Esophagus muscularis mucosa (tissue), 4 donors: ENCODE measurements at regions not wholly inside any gene's neighbourhood (a gene's known extent, or its start where the extent isn't known, plus 50 kb on each side); places are given as distances from the start of the nearest gene placed in this dataset.

ENCODE experiments used
- DNase-seq: peaks from one replicate; pipeline ENCODE4 v3.0.0-alpha.2; 2017; ENCODE audit errors: extremely low spot score
- H3K27ac ChIP-seq, 4 donors: fragments of 200-600 bp; sonication (generic); replicated peaks in 1 of 4; 1 replicate in 3 of 4; 2 replicates in 1 of 4; pipeline ENCODE4 v1.5.1; 2016 to 2019; ENCODE audit warnings: mild to moderate bottlenecking in 1 of 4
- H3K27me3 ChIP-seq, 4 donors: fragments of 200-600 bp; sonication (generic); one replicate each; pipeline versions ENCODE4 v1.5.1 to v1.6.0; 2016 to 2019
- H3K36me3 ChIP-seq, 4 donors: fragments of 200-600 bp; sonication (generic); one replicate each; pipeline ENCODE4 v1.5.1; 2016 to 2019
- H3K4me1 ChIP-seq, 4 donors: fragments of 200-600 bp; sonication (generic); one replicate each; pipeline ENCODE4 v1.5.1; 2016 to 2019
- H3K4me3 ChIP-seq, 4 donors: fragments of 200-600 bp; sonication (generic); 1 replicate in 2 of 4; 2 replicates in 2 of 4; pipeline ENCODE4 v1.5.1; 2016 to 2019; ENCODE audit warnings: mild to moderate bottlenecking in 4 of 4, moderate library complexity in 1 of 4
- H3K9me3 ChIP-seq, 4 donors: fragments of 200-600 bp; sonication (generic); 1 replicate in 3 of 4; 2 replicates in 1 of 4; pipeline ENCODE4 v1.5.1; 2016 to 2019
- CTCF ChIP-seq, 3 experiments: fragments of 200-600 bp in 2 of 3; fragments of 450-650 bp in 1 of 3; sonication (generic) in 2 of 3; IDR thresholded peaks; one replicate each; pipeline ENCODE4 v1.5.1; 2017 to 2019; ENCODE audit warnings: antibody characterized with exemption in 3 of 3, mild to moderate bottlenecking in 2 of 3, moderate library complexity in 1 of 3
- EP300 ChIP-seq: sonication (generic); formaldehyde crosslinking; IDR thresholded peaks from one replicate; pipeline ENCODE4 v1.6.1; 2017; ENCODE audit warnings: antibody characterized with exemption
- POLR2A ChIP-seq: fragments of 450-650 bp; IDR thresholded peaks from one replicate; pipeline ENCODE4 v1.6.1; 2017; ENCODE audit warnings: antibody characterized with exemption, moderate library complexity, mild to moderate bottlenecking, low read depth
- POLR2AphosphoS5 ChIP-seq, 2 donors: sonication (generic); formaldehyde crosslinking; IDR thresholded peaks; one replicate each; pipeline ENCODE4 v1.6.1; 2017; ENCODE audit warnings: antibody characterized with exemption in 2 of 2
- WGBS: methylation state at CpG from one replicate; pipeline ENCODE4 v1.1.5; 2018; 5-methylcytosine and 5-hydroxymethylcytosine counted together
- intact Hi-C: fragments of 100-400 bp; cut with DNase I; formaldehyde crosslinking; loops from one replicate; pipeline ENCODE4 v1.15.1; 2023

GRCh38 chr5:73291873-73292272 is 118.9 kb downstream of the TMEM174 start:
- no peaks in the 10 kb centered on the region for H3K4me1 ChIP-seq
- no peaks in the 10 kb centered on the region for H3K9me3 ChIP-seq
- no peak overlapping the region for H3K27ac ChIP-seq
- TF ChIP-seq POLR2A, result no peak
- TF ChIP-seq EP300, result no peak
- no peak for TF ChIP-seq POLR2AphosphoS5 (IDR thresholded peaks at IDR 0.05)
- no peak for TF ChIP-seq CTCF (IDR thresholded peaks at IDR 0.05)
- H3K27me3 ChIP-seq, result peaks cover 0 to 32% (median 0%) of the 10 kb centered on the region in 4 donors
- intact Hi-C loops, result no loop called here
- DNase-seq, result no peak
- no peak overlapping the region for H3K4me3 ChIP-seq
- no peaks in the 10 kb centered on the region for H3K36me3 ChIP-seq
- WGBS, result 73% methylated on average over 7 of the region's 7 CpGs

- TF ChIP-seq EP300, result no peak
- TF ChIP-seq POLR2AphosphoS5 (IDR thresholded peaks at IDR 0.05), result no peak
- no peak for TF ChIP-seq CTCF (IDR thresholded peaks at IDR 0.05)
- TF ChIP-seq POLR2A, result no peak
- 84% methylated on average over 3 of the region's 3 CpGs for WGBS
- no peaks in the 10 kb centered on the region for H3K9me3 ChIP-seq
- H3K4me3 ChIP-seq, result no peak overlapping the region
- no peak overlapping the region for H3K27ac ChIP-seq
- intact Hi-C loops, result no loop called here
- H3K4me1 ChIP-seq, result no peaks in the 10 kb centered on the region
- no peaks in the 10 kb centered on the region for H3K36me3 ChIP-seq
- no peak for DNase-seq
- H3K27me3 ChIP-seq, result peaks cover 0 to 18% (median 0%) of the 10 kb centered on the region in 4 donors
These were observed 117.2 kb downstream of the TMEM174 start for GRCh38 chr5:73290242-73290641.

GRCh38 chr5:73288803-73289720 is 116.1 kb downstream of the TMEM174 start:
- Histone ChIP-seq H3K4me3 (no peak overlapping the region), H3K27me3 (peaks cover 0 to 17% (median 0%) of the 10 kb centered on the region in 4 donors), H3K36me3 (no peaks in the 10 kb centered on the region), H3K27ac (no peak overlapping the region), H3K9me3 (no peaks in the 10 kb centered on the region), H3K4me1 (no peaks in the 10 kb centered on the region)
- no peak for DNase-seq
- WGBS, result 78% methylated on average over 6 of the region's 6 CpGs
- TF ChIP-seq POLR2A (no peak), POLR2AphosphoS5 (IDR thresholded peaks at IDR 0.05) (no peak), EP300 (no peak), CTCF (IDR thresholded peaks at IDR 0.05) (no peak)
- intact Hi-C loops, result no loop called here

GRCh38 chr5:73286896-73287295 is 113.9 kb downstream of the TMEM174 start:
- intact Hi-C loops, result no loop called here
- DNase-seq, result no peak
- H3K36me3 ChIP-seq, result no peaks in the 10 kb centered on the region
- 87% methylated on average over 1 of the region's 1 CpG for WGBS
- no peak overlapping the region for H3K4me3 ChIP-seq
- no peaks in the 10 kb centered on the region for H3K9me3 ChIP-seq
- TF ChIP-seq CTCF (IDR thresholded peaks at IDR 0.05), result no peak
- TF ChIP-seq POLR2AphosphoS5 (IDR thresholded peaks at IDR 0.05), result no peak
- no peak for TF ChIP-seq EP300
- TF ChIP-seq POLR2A, result no peak
- peaks cover 0 to 11% (median 0%) of the 10 kb centered on the region in 4 donors for H3K27me3 ChIP-seq
- H3K27ac ChIP-seq, result no peak overlapping the region
- H3K4me1 ChIP-seq, result peaks cover 2 to 16% (median 10%) of the 10 kb centered on the region in 4 donors
